Fibroblast of villous mesenchyme (primary cell): ENCODE measurements at regions not wholly inside any gene's neighbourhood (a gene's known extent, or its start where the extent isn't known, plus 50 kb on each side); places are given as distances from the start of the nearest gene placed in this dataset.

Experiments used
- DNase-seq: peaks from one replicate; pipeline ENCODE4 v3.0.0-alpha.2; 2010; ENCODE audit warnings: low read depth
- H3K4me3 ChIP-seq: 2 replicates; pipeline ENCODE4 v1.5.1; 2011; ENCODE audit warnings: low read depth, mild to moderate bottlenecking, low read length
- TF ChIP-seq, protein P1 (sequence below): IDR thresholded peaks from 2 replicates; pipeline ENCODE4 v1.5.1; 2012; ENCODE audit warnings: low read depth, mild to moderate bottlenecking, low read length; ENCODE audit not compliant: insufficient read depth

DNA sequence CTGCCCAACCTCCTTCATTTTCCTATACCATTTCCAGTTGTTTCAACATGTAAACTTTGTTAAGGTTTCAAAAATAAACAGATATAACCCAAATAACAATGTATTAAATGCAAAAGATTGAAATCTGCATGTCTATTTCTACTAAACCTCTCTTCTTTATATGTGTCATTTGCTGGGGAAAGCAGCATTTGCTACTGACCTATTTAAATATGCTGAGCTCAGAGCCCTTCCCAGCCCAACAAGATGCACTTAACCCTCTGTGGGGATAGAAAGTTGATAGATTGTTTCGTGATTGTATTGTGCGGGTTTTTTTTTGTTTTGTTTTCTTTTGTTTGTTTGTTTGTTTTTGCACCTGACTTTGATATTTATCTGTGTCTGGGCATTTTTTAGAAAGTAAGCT is 139.5 kb downstream of the UCHL1 start:
- TF ChIP-seq, protein P1, sequence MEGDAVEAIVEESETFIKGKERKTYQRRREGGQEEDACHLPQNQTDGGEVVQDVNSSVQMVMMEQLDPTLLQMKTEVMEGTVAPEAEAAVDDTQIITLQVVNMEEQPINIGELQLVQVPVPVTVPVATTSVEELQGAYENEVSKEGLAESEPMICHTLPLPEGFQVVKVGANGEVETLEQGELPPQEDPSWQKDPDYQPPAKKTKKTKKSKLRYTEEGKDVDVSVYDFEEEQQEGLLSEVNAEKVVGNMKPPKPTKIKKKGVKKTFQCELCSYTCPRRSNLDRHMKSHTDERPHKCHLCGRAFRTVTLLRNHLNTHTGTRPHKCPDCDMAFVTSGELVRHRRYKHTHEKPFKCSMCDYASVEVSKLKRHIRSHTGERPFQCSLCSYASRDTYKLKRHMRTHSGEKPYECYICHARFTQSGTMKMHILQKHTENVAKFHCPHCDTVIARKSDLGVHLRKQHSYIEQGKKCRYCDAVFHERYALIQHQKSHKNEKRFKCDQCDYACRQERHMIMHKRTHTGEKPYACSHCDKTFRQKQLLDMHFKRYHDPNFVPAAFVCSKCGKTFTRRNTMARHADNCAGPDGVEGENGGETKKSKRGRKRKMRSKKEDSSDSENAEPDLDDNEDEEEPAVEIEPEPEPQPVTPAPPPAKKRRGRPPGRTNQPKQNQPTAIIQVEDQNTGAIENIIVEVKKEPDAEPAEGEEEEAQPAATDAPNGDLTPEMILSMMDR = no peak
- H3K4me3 ChIP-seq = no peak overlapping the region
- no peak for DNase-seq

DNA sequence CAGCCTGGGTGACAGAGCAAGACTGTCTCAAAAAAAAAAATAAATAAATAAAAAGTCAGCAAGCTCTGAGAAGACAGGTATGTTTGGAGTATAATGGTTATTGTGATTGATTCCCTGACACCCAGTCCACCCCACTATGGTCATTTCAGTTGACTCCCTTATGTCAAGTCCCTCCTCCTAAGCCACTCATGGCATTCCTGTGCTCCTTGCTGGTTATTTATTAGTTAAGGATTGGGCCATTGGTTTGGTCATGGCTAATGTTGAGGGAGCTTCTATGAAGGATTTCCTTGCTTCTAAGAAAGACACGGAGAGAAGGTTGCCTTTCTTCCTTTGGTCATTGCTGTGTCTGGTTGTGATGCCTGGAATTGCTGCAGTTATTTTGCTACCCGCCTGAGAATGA is 140.1 kb downstream of the UCHL1 start:
- H3K4me3 ChIP-seq = no peak overlapping the region
- TF ChIP-seq, protein P1 = no peak

DNA sequence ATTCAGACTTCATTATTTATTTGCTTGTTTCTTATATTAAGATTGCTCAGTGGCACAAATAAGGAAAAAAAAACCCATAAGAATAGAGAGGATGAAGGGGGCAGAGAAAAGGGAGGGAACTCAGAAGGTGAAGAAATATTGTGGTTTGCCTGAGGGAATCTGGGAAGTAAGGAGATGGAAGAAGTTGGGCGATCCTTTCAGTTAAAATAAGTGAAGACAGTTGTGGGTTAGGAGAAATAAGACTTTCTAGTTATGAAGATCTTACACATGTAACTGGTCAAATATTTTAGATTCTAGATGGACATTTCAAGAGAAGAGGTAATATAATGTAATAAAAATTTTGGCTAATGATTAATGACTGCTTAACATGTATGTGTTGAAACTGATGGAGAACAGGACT is 138.7 kb upstream of the LIMCH1 start:
- no peak for DNase-seq
- no peak overlapping the region for H3K4me3 ChIP-seq
- TF ChIP-seq, protein P1 = no peak

More for the DNA sequence above, 140.1 kb downstream of the UCHL1 start:
- no peak for DNase-seq

DNA sequence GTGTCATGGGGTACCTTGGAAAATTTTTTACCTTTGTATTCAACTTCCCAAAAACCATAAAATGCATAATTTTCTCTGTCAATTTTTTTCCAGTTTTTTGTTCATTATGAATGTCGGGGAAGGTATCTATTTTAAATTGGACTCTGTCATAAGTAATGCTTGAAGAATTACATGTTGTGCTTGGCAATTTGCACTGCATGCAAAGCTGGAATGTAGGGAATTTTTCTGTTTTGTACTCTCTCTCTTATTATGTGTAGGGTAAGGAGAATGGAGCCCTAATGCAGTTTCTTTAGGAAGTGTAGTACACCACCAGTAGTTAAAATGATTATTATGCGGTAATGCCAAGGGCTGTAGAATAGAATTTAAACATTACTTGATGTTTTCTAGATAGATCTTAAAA is 137.7 kb upstream of the LIMCH1 start:
- no peak for DNase-seq
- TF ChIP-seq, protein P1 = no peak
- H3K4me3 ChIP-seq = no peak overlapping the region

DNA sequence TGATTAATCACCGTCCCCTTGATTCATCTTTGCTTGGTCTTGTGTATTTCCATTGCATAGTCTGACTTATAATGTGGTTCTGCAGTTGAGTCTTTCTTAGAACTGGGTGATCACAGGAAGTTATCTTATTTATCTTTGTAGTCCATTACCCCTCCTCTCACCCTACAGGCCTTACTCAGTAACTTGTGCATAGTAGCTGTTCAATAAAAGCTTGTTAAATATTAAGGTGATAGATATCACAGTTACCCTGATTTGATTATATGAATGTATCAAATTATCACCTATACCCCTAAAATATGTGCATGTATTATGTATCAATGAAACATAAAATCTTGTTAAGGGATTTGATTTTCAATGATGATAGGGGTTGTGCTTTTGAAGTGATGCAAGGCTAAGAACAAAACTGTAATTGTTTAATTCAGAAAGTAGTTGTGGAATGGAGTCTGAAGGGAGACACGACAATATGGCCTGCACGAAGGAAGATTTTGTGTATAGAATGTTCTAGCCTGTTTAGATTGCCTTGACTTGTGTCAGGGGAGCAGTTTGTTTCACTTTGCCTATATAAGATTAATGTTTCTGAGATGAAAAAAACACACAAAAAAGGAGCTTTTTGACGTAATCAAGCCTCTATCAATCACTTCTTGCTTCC is 132.4 kb upstream of the LIMCH1 start:
- no peak overlapping the region for H3K4me3 ChIP-seq
- DNase-seq = no peak
- TF ChIP-seq, protein P1 = no peak

DNA sequence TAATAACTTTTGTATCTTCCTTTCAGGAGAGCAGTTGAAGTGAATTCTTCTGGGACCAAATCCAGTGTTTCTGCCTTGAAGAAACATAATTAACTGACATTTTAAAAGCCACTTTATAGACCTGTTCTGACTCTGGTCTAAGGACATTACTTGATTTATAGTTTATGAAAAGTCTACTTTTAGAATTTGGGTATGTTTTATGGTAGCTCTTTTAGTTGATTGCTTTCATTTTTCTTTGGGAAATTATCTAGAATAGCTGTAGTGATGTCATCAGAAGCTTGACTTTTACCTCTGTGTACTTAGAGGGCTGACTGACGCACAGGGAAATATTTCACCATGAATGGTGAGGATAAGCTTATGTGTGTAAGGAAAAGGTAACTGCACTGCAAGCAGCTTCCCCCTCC is 131.8 kb upstream of the LIMCH1 start:
- no peak overlapping the region for H3K4me3 ChIP-seq
- no peak for DNase-seq
- TF ChIP-seq, protein P1 = no peak

DNA sequence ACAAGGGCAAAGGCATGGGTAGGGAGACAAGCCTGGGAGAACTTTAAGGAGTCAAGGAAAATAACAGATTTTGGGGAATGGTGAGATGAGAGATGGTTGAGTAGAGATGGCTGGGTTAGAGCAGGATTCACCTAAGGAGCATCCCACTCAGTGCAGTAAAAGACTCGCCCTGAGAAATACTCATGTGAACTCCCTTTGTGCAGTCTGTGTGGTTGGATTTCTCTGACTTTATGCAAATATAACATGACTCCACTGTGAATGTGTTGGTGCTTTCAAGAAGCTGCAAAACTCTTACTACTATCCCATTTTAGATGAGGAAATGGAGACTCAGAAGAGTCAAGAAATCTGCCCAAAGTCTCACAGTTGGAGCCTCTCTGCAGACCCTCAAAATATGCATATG is 129.8 kb upstream of the LIMCH1 start:
- no peak for DNase-seq
- no peak overlapping the region for H3K4me3 ChIP-seq
- TF ChIP-seq, protein P1 = no peak
